Umbilical cord (tissue), 1 donor: ENCODE measurements at regions not wholly inside any gene's neighbourhood (a gene's known extent, or its start where the extent isn't known, plus 50 kb on each side); places are given as distances from the start of the nearest gene placed in this dataset.

Experiments
- DNase-seq: peaks from one replicate; pipeline ENCODE4 v3.0.0-alpha.2; 2015; ENCODE audit warnings: low spot score

GRCh38 chr3:165457096-165457495, 260.9 kb upstream of the SLITRK3 start:
- no peak for DNase-seq

DNA sequence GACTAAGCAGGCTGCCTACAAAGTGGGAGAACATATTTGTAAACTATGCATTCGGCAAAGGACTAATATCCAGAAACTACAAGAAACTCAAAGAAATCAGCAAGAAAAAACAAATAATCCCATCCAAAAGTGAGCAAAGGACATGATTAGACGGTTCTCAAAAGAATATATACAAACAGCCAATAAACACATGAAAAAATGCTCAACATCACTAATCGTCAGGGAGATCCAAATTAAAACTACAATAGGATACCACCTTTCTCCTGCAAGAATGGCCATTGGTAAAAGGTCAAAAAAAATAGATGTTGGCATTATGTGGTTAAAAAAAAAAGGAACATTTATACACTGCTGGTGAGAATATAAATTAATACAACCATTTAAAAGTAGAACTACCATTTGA, 259.6 kb upstream of the SLITRK3 start:
- DNase-seq = no peak

- DNase-seq = no peak
Observed at GRCh38 chr3:165455360-165455759, 259.2 kb upstream of the SLITRK3 start.

GRCh38 chr3:165451371-165452070, 255.3 kb upstream of the SLITRK3 start:
- no peak for DNase-seq

GRCh38 chr3:165446555-165446954, 250.4 kb upstream of the SLITRK3 start:
- no peak for DNase-seq

DNA sequence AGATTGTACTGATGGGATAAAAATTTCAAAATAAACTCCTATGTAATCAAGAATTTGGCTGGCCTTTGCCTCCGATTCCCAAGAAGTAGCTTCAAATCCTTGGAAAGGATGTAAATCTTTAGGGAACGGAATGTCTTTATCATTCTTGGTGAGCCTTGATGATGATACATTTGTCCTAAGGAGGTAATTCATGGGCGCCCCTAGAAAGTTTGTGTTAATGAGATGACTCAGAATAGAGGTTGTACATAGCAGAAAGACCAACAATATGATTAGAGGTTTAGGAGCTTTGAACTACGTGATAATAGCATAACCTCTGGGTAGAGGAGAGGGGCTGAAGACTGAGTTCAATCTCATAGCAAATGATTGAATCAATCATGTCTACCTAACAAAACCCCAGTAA, 248.6 kb upstream of the SLITRK3 start:
- DNase-seq = no peak

DNA sequence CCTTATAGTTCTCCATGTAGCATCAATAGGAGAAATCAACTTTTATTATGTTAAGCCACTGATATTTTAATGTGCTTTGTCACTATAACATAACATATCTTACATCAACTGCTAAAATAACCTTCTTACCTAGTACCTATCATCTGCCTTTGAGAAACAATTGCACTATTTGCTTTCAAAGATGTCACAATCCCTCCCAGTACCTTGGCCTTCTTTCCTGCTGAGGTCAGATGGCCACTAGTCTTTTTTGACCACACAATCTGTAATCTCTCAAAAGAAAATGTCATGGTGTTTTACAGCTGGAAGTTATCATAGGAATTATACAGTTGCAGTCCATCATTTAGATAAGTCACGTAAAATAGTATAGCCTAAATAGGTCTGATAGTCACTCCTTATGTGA, 247.5 kb upstream of the SLITRK3 start:
- DNase-seq = no peak

DNA sequence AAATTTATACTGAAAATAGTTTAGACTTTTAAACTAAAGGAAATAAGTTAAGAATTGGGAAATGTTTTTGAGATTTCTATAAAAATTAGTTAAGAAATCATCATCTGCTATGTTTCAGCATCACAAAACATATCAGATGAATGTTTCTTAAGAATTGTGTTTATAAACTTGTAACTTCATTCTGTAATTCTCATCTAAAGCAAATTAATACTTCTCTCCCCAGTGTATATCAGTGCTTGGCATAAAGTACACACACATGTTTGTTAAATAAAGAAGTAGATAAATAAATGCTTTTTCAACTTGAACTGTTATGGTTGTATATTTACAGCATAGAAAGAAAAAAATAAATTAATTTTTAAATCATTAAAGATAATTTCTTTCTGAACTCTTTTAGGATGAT, 245.9 kb upstream of the SLITRK3 start:
- DNase-seq = no peak

- no peak for DNase-seq
Observed at GRCh38 chr3:165440380-165440779, 244.2 kb upstream of the SLITRK3 start.

GRCh38 chr3:165439765-165440164, 243.6 kb upstream of the SLITRK3 start:
- DNase-seq = peak; percentile 0

- DNase-seq = no peak
Observed at GRCh38 chr3:165434516-165434915, 238.3 kb upstream of the SLITRK3 start.

DNA sequence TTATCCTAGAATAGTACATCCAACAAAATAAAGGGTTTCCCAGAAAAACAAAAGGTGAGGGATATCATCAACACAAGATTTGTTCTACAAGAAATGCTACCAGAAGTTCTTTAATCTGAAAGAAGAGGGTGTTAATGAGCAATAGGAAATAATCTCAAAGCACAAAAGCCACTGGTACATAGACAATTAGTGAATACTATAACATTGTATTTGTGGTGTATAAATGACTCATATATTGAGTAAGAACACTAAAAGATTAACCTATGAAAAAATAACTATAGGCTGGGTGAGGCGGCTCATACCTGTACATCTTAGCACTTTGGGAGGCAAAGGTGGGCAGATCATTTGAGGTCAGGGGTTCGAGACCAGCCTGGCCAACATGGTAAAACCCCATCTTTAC, 210.2 kb upstream of the SLITRK3 start:
- DNase-seq = no peak

DNA sequence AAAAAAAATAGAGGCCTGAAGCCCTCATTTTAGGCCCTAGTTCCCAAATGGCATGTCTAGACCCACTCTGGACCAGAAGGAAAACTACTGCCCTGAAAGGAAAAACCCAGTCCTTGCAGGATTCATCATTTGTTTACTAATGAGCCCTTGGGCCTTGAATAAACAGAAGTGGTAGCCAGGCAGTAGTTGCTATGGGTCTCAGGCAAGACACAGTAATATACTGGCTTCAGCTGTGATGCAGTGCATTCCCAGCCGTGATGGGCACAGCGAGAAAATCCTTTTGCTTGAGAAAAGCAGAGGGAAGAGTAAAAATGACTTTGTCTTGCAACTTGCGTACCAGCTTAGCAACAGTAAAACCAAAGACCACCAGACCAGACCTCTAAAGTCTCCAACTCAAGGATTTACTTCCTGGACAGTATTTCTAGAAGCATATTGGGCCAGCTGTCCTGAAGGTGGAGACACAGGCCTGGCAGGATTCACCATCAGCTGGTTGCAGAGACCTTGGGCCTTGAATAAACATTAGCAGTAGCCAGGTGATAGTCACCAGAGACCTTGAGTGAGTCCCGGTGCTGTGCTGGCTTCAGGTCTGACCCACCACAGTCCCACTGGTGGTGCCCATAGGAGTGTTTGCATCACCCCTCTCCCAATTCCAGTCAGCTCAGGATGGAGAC, 208.3 kb upstream of the SLITRK3 start:
- no peak for DNase-seq

- peak; percentile 2 for DNase-seq
Observed at GRCh38 chr3:165403666-165404065, 207.5 kb upstream of the SLITRK3 start.

- DNase-seq = no peak
Observed at GRCh38 chr3:165395188-165395587, 199.0 kb upstream of the SLITRK3 start.

- DNase-seq = no peak
Observed at GRCh38 chr3:165393461-165393860, 197.3 kb upstream of the SLITRK3 start.

- no peak for DNase-seq
Observed at GRCh38 chr3:165390166-165390565, 194.0 kb upstream of the SLITRK3 start.

GRCh38 chr3:165389653-165390052, 193.5 kb upstream of the SLITRK3 start:
- no peak for DNase-seq

DNA sequence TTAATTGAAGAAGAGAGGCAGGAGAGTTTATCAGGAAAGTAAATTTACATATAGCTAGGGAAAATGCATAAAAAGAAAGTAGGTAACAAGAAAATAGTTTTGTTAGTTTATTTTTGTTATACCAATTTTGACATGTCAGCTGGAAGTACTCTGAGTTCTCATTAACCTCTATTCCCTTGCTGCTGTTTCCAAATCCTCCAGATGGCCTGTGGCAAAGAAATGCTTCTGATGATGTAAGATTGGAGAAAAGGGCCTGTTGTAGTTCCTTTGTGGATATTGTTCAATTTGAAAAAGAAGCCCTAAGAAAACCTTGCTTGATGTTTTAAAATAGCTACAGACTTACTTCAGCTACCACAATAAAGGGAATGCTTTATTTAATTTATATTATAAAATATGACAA, 192.9 kb upstream of the SLITRK3 start:
- peak; percentile 67 for DNase-seq

DNA sequence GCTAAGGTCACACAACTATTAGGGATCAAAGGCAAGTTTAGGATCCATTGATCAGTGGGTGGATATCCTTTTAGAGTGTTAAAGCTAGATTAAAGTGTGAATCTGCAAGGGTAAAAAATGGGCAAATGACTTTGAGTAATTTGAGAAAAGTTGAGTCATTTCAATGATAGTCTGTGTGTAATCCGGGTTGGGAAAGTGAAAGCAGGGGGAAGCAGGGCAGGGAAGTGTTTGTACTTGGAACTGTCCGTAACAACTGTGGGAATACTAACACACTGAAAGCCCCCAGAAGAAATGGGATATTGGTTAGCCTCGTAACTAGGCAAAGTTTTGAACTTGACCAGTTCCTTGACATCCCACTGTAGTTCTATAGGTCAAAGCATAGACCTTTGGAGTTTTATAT, 187.2 kb upstream of the SLITRK3 start:
- no peak for DNase-seq

DNA sequence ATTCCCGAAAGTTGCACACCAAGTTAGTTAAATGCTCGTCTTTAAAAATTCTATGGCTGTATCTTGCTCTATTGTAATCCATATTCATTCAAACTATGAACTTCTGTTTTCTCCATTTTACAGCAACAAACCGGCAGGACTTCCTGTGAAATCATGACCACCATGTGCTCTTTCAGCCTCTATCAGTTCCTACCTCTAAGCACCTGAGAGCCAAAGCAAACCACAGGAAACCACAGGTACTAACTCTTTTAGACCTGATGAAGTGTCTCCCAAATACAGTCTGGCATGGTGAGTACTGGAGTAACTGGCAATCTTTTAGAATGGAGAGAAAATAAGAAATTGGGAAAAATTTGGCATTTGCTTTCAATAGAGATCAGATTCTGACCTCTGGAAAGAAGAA, 186.5 kb upstream of the SLITRK3 start:
- no peak for DNase-seq

DNA sequence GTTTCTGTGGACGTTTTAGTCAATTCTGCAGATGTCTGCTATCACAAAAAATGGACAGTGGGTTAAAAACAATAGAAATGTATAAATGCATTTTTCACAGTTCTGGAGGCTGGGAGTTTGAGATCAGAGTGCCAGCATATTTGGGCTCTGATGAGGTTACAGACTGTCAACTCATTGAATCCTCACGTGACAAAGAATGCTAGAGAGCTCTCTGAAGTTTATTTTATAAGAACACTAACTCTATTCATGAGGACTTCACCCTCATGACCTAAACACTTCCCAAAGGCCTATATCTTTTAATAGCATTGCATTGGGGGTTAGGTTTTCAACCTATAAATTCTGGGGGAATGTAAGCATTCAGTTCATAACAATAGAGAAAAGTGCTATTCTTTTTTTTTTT, 182.6 kb upstream of the SLITRK3 start:
- DNase-seq = no peak

- DNase-seq = no peak
Observed at GRCh38 chr3:165359005-165359404, 162.8 kb upstream of the SLITRK3 start.

DNA sequence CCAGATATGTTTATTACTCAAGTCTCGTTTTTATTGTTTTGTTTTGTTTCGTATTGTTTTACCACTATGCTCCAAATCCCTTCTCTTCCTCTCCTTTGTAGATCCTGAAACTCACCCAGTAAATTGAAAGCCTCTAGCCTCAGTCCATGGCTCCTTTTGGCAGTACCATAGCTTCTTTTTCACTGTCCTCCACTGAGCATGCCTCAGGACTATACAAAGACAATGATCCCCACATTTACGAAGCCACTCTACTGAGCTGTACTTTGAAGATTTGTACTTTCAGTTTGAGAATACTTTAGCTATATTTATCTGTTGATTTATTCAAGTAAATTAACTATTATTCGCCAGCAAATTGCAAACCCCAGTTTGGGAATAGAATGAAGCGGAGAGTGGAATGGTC, 159.1 kb upstream of the SLITRK3 start:
- no peak for DNase-seq
